D341Med (cell line): ENCODE measurements at regions not wholly inside any gene's neighbourhood (a gene's known extent, or its start where the extent isn't known, plus 50 kb on each side); places are given as distances from the start of the nearest gene placed in this dataset.

ENCODE experiments used
- DNase-seq: peaks from one replicate; pipeline ENCODE4 v3.0.0; 2012; ENCODE audit warnings: low spot score

DNA sequence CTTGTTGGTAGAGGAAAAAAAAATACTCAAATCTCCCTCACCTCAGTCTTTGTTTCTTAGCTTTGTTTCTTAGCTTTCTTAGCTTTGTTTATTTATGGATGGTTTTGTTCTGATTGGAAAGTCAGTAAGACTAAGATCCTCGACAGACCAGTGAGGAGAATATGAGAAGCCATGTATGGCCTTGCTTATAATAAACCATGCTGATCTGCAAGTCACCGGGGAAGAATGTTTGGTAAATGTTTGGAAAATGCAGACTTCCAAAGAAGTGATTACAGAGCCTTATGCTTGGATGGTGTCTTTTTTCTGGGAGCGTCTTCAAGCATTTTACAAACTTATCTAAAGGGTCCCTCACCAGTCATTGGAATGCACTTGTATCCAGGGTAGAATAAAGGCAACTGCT lies 90.1 kb upstream of the NOCT start:
- DNase-seq = no peak

DNA sequence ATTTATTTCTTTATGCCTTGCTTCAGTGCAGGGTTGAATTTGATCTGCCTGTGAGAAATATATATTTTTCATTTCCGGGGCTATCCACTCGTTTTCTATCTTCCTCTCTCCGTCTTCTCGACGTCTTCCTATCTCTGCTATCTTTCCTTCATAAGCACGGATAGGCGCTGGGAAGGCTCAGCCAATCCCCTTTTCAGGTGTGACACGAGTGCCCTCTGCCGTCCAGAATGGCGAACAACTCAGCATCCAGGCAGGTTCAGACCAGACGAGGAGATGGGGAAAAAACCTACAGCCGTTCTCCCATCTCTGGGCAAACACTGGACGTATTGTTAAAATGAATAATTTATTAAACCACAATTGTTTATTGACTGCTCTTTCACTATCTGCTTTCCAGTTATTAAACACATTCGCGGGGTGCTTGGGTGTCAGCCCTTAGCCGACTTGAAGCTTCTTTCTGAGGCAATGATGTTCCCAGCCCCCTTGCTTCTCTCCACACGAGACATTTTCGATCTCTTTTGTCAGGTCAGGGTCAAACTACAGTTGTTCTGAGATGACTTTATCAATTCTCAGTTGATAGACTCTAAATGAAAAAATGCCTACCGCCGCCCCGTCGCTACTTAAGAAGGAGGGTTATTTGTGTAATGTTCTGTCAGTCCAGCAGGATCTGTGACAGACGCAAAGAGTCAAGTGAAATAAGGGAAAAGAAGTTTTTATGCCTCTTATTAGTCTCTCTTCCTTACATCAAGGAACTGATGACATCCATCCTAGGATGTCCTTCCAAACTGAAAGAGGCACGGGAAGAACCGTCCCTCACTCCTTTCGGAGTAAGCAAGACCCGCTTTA lies 96.3 kb upstream of the NOCT start:
- DNase-seq = peak; percentile 83

DNA sequence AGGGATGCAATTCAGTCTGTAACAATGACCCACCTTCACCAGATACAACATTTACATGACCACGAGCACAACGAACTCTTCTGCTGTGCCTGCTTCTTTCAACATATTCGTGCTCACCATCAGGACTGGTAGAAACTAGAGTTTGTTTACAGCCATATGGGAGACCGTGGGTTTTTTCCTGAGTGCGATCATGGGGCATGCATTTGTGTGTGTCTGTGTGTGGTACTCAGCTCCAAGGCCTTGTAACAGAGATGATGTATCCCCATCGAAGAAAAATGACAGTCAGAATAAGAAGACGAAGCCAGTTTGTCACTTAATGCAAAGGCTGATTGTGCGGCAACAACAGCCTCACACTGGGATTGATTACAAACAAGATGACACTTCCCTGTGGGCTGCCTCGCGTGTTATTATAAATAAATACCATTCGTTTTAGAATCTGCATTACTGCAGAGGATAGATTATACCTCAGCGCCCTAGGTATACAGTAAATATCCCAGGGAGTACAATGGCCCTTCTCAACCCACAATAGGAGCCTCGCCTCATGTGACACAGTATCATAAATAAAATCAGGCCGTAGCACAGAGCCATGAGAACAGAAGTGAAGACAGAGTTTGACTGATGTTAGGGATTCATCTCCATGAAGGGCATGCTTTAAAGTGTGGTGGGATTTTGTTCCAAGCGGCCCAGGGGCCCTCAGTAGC lies 97.3 kb upstream of the NOCT start:
- DNase-seq = no peak

DNA sequence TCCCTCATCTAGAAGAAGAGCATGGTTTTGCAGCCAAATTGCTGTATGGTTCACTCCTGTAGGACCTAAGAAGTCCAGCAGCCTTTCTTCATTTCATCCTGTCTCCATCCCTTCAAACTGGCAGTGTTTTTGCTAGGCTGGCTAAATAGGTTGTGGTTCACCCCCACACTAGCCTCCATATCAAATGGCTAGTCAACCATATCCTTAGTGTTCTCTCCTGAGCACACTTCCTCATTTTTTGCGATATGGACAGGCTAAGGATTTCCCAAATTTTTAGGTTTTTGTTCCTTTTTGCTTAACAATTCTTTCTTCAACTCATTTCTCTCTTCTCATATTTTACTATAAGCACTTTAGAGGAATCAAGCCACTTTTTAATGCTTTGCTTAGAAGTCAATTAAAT lies 98.8 kb upstream of the NOCT start:
- DNase-seq = no peak

DNA sequence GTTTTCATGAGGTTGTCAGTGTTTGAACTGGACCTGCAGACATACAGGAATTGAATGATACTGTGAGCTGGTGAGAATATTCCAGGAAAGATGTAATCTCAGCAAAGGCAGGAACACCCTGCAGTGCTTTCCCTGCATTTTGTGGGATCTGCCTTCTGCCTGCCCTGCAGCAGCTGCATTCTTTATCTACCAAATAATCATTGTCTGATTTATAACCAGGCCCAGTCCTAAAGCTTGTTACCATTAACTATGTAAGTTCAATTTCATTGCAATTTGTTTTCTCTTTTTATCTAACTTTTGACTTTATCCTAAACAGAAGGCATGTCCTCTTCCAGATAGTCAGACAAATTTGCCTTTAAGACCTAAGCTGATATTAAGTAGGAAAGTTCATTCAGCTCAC lies 99.8 kb upstream of the NOCT start:
- no peak for DNase-seq

DNA sequence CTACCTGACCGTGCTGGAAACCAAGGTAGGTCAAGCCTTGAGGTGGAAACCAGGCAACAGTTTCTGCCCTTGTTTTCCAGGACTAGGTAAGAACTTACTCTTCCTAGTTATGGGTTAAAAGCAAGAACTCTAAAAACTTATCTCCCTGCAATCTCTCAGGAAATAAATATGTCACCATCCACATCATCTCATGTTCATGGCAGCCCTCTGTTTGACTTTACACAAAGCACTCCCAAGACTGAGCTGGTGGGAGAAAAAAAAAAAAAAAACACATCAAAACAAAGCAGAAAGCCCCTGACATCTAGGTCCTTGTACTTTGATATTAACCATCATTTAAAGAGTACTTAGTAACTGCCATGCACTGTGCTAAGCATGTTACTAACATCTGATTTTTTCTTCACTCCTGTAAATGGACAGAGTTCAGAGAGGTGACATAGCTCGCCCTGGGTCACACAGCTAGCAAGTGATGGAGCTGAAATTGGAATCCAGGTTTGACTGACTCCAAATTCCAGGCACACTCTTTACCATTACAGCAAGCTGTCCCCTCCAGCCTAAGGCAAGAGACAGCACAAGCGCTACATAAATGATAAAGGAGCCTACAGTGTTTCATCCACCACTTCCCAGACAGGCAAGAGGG lies 102.8 kb upstream of the NOCT start:
- no peak for DNase-seq

DNA sequence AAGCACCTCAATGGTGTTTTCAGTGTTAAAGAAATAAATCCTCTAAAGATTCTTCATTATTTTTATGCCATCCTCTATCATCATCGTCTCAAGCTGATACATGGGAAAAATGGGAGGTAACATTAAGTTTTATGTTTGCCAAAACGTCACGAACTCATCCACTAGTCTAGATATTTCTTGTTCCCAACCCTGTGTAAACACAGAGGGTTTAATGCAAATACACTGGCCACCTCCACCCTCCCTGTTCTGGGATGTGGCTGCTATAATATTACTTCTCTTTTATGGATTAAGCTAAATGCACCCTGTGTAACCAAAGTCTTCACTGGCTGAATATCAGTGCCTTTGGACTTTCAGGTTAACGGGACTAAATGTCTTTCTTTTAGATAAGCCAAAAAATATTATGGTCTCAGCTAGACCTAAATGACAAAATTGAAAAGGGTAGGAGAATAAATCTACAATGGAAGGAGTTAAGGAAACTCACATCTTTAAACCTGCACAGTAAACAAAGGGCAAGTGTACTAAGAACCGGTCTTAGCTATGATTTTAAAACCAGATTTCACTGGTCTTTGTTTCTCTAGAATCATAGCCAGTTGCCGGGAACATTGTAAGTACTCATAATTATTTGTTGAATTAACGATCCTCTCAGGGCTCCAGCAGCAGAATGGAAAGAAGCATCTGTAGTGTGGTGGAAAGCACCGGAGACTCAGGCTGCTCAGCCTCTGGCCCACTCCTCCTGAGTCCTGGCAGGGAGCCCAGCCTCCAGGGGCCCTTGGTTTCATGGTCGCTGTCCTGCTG lies 103.5 kb upstream of the NOCT start:
- no peak for DNase-seq

DNA sequence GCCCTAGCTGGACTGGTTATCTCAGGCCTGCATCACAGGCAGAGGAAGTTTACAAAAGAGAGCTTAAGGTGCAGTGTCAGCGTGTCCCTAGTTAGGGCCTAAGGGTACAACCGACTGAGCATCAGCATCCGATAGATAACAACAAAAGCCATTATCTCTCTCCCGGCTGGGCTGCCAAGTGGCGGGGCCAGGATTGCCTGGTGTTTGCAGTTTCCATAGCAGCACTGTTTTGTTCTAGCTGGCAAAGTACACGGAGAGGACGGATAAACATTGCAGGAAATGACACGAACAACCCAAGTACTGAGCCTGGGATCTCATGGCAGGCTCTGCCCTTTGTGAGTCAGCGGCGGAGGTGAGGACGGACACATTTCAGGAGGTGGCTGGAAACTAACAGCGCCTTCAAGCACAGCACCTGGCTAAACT lies 104.7 kb upstream of the NOCT start:
- DNase-seq = no peak

DNA sequence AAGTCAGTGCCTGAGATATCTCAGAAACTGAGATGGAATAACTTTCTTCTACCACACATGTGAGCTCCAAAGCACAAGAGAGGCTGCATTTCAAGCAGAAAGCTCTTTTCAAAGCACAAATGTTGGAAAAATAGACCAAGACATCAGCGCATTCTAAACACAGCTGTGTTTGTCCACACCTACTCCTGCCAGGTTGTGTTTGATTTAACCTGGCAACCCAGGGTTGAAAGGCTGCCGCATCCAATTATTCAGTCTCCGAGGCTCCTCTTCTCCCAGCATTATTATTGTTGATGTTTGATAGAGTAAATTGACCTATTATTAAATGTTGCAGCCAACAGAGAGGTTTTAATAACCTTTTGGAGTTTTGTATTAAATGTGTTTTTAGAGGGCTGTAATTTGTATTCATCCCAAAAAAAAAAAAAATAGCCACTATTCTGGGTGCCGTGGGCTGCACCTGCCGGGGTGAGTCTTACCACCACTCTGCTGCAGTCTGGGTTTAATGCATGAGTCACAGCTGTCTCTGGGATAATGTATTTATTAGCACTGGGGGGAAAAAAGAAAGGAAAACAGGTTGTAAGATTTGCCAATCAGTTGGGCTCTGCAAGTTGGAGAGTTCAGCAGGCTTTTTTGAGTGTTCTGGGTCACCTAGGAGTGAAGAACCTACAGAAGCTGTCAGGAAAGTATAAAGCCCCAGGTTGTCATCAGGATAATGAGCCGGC lies 105.2 kb upstream of the NOCT start:
- DNase-seq = no peak

DNA sequence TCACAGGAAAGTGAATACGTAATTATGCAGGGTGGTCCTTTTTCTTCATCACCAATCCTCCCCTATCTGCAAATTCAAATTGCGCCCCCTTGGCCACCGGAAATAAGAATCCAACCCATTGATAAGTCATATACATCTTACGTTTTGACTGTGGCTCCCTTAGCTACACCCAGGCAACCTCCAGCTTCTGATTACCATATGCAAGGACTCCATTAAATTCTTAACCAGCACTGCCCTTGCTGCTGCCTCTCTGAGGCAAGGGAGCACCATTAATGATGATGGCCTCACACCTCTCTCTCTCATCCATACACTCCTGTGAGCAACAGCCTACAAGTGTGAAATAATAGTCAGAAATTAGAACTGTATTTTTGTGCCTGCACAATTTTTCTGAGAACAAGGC lies 106.0 kb upstream of the NOCT start:
- DNase-seq = no peak

DNA sequence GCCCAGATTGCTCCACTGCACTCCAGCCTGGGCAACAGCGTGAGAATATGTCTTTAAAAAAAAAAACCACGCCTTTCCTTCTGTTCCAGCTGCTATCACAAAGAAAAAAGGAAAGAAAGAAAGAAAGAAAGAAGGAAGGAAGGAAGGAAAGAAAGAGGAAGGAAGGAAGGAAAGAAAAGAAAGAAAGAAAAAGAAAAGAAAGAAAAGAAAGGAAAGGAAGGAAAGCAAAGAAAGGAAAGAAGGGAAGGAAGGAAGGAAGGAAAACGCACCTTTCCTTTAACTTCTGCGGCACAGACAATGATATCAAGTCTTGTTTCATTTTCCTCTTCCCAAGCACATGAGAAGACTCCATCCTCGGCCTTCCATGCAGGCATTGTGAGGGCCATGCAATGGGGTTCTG lies 107.4 kb upstream of the NOCT start:
- no peak for DNase-seq

DNA sequence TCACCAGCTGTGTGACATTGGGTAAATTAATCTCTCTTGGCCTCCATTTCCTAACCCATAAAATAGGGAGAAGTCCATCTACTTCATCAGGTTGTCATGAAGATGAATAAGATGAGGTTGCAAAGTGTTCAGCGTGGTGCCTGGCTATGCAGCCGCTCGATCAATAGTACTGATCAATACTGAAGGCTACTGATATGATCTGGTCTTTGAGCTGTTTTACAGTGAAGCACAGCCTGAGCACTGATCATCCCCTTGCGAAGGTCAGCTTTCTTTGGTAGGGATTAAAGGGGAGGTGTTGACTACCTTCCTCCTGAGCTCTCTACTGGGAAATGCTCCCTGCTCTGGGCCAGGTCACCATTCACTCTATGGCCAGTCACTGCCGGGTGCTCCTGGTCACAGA lies 108.4 kb upstream of the NOCT start:
- DNase-seq = no peak

DNA sequence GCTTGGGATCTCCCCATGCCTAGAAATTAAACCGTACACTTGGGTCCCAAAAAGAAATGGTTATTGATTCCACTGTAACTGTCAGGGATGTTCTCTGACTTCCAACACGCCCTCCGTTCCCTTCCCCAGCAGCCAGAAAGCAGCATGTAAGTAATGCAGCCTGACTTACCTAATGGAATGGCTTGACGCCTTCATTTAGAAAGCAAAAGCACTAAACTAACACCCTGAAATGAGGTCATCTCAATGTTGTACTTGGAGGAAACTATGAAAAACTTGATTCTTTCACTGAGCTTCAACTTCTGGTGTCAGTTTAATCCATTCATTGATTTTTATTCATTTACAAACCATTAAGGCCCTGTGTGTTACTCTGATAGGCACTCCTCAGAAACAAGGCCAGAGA lies 110.8 kb upstream of the NOCT start:
- no peak for DNase-seq

DNA sequence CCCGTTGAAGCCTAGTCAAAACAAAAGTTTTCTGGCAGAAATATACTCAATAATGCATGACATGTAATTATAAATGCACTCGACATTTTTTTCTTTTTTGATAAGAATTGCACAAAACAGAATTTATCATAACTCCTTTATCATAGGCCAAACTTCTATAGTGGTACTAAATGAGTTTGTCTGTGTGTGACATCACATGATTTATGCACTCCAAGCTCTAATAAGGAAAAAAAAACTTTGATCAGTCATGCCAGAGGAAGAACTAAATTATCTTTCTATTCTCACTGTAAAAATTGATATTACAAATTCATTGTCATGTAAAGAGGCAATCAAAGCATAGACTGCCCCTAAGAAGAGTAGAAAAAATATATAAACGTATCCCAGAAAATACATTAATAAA lies 112.4 kb upstream of the NOCT start:
- no peak for DNase-seq

DNA sequence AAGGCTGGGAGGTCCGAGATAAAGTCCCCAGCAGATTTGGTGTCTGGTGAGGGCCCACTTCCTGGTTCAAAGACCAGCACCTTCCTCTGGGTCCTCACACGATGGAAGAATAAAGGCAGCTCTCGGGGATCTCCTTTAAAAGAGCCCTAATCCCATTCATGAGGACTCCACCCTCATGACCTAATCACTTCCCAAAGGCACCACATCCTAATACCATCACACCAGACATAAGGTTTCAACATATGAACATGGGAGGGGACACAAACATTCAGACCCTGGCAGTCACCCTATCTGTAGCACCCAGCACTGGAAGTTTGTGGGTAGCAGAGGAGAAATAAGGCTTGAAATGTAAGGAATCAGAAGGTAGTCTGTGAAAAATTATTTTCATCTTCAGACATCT lies 112.9 kb upstream of the NOCT start:
- DNase-seq = no peak

DNA sequence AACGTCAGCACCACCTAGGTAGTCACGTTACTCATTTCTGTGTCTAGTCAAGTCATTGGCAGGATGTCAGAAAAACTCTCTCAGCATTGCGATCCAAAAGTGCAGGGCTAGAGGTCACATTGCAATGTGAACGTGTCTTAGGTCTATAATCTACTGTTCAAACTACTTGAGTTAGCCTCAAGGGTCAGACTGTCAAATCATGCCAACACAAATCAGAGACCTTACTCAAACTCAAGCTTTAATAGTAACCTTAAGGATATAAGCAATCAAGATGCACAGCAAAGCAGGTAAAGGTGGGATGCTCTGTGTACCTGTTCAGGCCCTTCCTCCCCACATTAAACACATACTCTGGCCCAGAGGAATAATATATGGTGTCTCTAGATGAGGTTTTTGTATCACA lies 114.4 kb upstream of the NOCT start:
- no peak for DNase-seq

DNA sequence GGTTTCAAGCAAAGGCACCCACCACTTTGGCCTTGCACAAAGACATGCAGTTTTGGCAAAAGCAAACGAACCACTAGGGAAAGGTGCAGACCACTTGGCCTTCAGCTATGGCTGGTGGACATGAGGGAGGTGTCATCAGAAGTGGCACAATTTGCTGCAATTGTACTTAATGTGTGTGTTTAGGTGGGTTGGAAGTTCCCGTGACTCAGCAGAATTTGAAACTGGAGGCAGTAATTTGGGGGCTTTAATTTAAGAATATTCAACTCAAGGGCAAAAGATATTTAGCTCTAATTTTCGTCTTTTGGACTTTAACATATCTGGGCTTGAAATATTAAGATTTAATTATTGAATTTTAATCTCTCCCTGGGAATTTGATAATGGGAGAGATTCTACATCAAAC lies 115.6 kb upstream of the NOCT start:
- DNase-seq = no peak

DNA sequence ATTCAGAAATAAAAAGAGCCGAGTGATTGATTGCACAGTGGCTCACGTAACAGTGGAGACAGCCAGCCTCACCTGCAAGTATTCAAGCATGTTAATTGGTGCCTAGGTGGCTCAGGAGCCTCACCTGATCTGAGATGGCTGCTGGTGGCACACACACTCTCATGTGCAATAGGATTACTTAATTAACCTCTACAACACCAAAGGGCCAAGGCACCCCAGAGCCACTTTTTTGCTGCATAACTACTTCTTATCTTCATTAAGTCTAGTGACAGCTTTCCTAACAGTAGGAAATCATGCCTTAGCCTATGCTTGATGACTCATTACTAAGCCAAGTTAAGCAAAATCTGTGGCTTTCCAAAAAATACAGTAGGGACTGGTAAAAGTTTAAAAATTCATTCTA lies 117.3 kb upstream of the NOCT start:
- DNase-seq = no peak

DNA sequence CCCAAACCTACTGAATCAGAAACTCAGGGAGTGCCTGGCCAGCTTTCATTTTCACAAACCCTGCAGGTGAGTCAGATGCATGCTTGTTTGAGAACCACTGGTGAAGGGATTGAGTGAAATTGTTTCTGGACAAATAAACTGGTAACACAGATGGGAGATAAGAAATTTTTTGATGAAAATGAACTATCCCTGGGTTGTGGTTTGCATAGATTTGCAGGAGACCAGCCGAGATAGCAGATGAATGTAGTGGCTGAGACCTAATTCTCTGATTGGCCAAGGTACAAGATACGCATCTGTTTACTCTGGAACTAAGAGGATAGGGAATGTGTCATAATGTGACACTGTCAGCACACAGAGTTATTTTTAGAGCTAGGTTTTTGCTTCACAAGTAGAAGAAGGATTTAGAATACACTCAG lies 117.8 kb upstream of the NOCT start:
- DNase-seq = no peak

DNA sequence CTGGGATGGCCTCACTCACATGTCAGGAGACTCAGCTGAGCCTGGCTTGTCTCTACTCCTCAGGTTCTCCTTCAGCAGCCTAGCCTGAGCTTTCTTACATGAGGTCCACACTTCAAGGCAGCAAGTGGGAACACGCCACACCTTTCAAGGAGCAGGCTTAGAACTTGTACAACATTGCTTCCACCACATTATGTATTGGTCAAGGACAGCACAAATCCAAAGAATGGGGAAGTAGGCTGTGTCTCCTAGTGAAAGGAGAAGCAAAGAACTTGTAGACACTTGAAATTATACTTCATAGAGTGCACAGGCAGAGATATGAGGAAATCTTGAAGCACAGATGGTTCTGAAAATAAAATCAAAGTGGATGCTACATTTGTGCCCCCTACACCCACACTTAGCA lies 120.9 kb upstream of the NOCT start:
- no peak for DNase-seq

DNA sequence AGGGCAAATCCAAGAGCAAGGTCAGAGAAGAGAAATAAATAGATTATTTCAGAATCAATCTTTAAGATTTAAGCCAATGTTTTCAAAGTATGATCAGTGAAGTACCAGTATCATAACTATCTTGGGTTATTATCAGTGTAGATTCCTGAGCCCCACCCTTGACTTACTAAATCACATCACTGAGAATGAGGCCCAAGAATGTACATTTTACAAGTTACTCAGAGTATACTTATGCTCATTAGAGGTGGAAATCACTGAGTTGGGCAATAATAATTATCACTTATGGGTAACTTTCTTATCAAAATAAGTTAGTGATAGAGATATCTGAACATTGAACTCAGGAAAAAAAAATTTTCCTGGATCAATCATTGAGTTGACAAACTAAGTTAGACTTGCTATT lies 121.6 kb upstream of the NOCT start:
- DNase-seq = no peak
